ENCODE measurements at regions not wholly inside any gene's neighbourhood (a gene's known extent, or its start where the extent isn't known, plus 50 kb on each side); places are given as distances from the start of the nearest gene placed in this dataset.

GRCh38 chr9:18245911-18246310, 228.0 kb upstream of the ADAMTSL1 start:
- TF ChIP-seq CTCF (IDR thresholded peaks at IDR 0.05), result no peak
- no peak for TF ChIP-seq POLR2A (IDR thresholded peaks at IDR 0.05)

Measured in esophagus squamous epithelium (tissue), 4 donors.